ENCODE measurements at regions not wholly inside any gene's neighbourhood (a gene's known extent, or its start where the extent isn't known, plus 50 kb on each side); places are given as distances from the start of the nearest gene placed in this dataset.
"Not testable (repeated sequence)": the region's sequence is repeated elsewhere in the genome, so short reads cannot be mapped to it uniquely, and the experiment has no call there.

DNA sequence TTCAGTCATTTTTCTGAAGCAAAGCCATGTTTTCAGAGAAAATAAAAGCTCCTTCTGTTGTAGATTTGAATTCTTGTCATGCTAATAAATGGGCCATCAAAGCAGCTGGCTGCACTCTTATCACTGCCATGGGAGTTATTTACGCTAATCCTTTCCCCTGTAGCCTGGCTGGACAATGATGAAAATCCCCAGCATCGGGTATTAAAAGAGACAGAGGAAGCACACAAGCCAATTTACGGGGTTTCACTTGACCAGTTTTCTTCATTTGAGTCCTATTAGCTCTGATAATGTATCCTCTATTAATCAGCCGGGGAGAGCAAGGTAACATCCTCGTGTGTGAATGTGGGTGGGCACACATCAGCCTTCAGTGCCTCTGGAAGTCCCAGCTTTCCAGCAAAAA lies 470.2 kb upstream of the API5 start:
- Histone ChIP-seq H3K36me3 (no peaks in the 10 kb centered on the region), H3K27ac (no peak overlapping the region), H3K4me3 (no peak overlapping the region), H3K9me3 (no peaks in the 10 kb centered on the region), H3K27me3 (replicated peaks; ENCODE audit: insufficient read depth) (no peaks in the 10 kb centered on the region), H3K4me1 (ENCODE audit: control insufficient read depth in 1 of 2, low read depth in 2 of 2) (no peaks in the 10 kb centered on the region)
- no peak for TF ChIP-seq CTCF (IDR thresholded peaks at IDR 0.05)
- ATAC-seq (ENCODE audit: insufficient number of reproducible peaks, low FRiP score, low read depth), result no peak
- DNase-seq (ENCODE audit: low spot score), result no peak

DNA sequence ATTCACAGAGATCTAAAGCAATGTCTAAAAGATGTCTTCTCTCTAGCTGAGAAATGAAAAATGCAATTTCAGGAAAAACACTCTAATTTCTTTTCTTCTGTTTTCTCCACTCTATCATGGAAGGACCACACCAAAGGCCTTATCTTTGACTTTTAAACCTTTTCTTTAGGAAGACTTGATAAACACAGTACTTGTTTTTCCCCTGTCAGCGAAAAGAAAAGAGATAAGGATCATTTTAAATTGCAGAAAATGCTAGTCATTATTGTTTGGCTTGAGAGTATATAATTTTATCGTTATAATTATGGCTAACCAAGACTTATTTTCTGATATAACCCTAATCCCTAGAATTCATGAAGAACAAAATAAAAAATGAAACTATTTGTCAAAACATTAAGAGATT lies 462.4 kb upstream of the API5 start:
- DNase-seq (ENCODE audit: low spot score), result no peak
- no peaks in the 10 kb centered on the region for H3K27me3 ChIP-seq (replicated peaks; ENCODE audit: insufficient read depth)
- ATAC-seq (ENCODE audit: insufficient number of reproducible peaks, low FRiP score, low read depth), result no peak
- H3K4me3 ChIP-seq, result no peak overlapping the region
- no peaks in the 10 kb centered on the region for H3K9me3 ChIP-seq
- no peaks in the 10 kb centered on the region for H3K4me1 ChIP-seq (ENCODE audit: control insufficient read depth in 1 of 2, low read depth in 2 of 2)
- no peak overlapping the region for H3K27ac ChIP-seq
- no peak for TF ChIP-seq CTCF (IDR thresholded peaks at IDR 0.05)
- H3K36me3 ChIP-seq, result no peaks in the 10 kb centered on the region

GRCh38 chr11:42857344-42857743 lies 454.5 kb upstream of the API5 start:
- ATAC-seq (ENCODE audit: insufficient number of reproducible peaks, low FRiP score, low read depth), result no peak
- Histone ChIP-seq H3K27ac (no peak overlapping the region), H3K4me3 (no peak overlapping the region)

GRCh38 chr11:42870480-42870879 lies 441.3 kb upstream of the API5 start:
- no peak overlapping the region for H3K27ac ChIP-seq
- no peaks in the 10 kb centered on the region for H3K9me3 ChIP-seq
- no peak for ATAC-seq (ENCODE audit: insufficient number of reproducible peaks, low FRiP score, low read depth)
- H3K4me1 ChIP-seq (ENCODE audit: control insufficient read depth in 1 of 2, low read depth in 2 of 2), result no peaks in the 10 kb centered on the region
- DNase-seq (ENCODE audit: low spot score), result no peak
- TF ChIP-seq CTCF (IDR thresholded peaks at IDR 0.05), result no peak
- H3K36me3 ChIP-seq, result no peaks in the 10 kb centered on the region
- no peaks in the 10 kb centered on the region for H3K27me3 ChIP-seq (replicated peaks; ENCODE audit: insufficient read depth)
- H3K4me3 ChIP-seq, result no peak overlapping the region

More at GRCh38 chr11:42857344-42857743, 454.5 kb upstream of the API5 start:
- no peaks in the 10 kb centered on the region for H3K27me3 ChIP-seq (replicated peaks; ENCODE audit: insufficient read depth)
- no peak for DNase-seq (ENCODE audit: low spot score)
- no peaks in the 10 kb centered on the region for H3K36me3 ChIP-seq
- TF ChIP-seq CTCF (IDR thresholded peaks at IDR 0.05), result no peak
- H3K9me3 ChIP-seq, result no peaks in the 10 kb centered on the region
- H3K4me1 ChIP-seq (ENCODE audit: control insufficient read depth in 1 of 2, low read depth in 2 of 2), result no peaks in the 10 kb centered on the region

GRCh38 chr11:42873800-42874405 lies 437.9 kb upstream of the API5 start:
- not testable (repeated sequence) for H3K27me3 ChIP-seq (replicated peaks; ENCODE audit: insufficient read depth); H3K27ac ChIP-seq; ATAC-seq (ENCODE audit: insufficient number of reproducible peaks, low FRiP score, low read depth); DNase-seq (ENCODE audit: low spot score); H3K36me3 ChIP-seq; H3K4me1 ChIP-seq (ENCODE audit: control insufficient read depth in 1 of 2, low read depth in 2 of 2); H3K4me3 ChIP-seq; H3K9me3 ChIP-seq

DNA sequence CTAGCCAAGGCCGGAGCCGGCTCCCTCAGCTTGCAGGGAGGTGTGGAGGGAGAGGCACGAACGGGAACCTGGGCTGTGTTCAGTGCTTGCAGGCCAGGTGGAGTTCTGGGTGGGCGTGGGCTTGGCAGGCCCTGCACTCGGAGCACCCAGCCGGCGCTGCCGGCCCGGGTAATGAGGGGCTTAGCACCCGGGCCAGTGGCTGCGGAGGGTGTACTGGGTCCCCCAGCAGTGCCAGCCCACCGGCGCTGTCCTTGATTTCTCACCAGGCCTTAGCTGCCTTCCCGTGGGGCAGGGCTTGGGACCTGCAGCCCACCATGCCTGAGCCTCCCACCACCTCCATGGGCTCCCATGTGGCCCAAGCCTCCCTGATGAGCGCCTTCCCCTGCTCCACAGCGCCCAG lies 430.5 kb upstream of the API5 start:
- not testable (repeated sequence) for H3K27ac ChIP-seq; H3K36me3 ChIP-seq; DNase-seq (ENCODE audit: low spot score); H3K9me3 ChIP-seq; ATAC-seq (ENCODE audit: insufficient number of reproducible peaks, low FRiP score, low read depth); H3K27me3 ChIP-seq (replicated peaks; ENCODE audit: insufficient read depth); H3K4me1 ChIP-seq (ENCODE audit: control insufficient read depth in 1 of 2, low read depth in 2 of 2); H3K4me3 ChIP-seq
